ENCODE measurements at regions not wholly inside any gene's neighbourhood (a gene's known extent, or its start where the extent isn't known, plus 50 kb on each side); places are given as distances from the start of the nearest gene placed in this dataset.

GRCh38 chr7:155975490-155975889, 163.2 kb upstream of the SHH start:
- Histone ChIP-seq H3K9me3 (ENCODE audit: low read length) (no peaks in the 10 kb centered on the region), H3K27ac (ENCODE audit: extremely low read length, insufficient read depth, low read length) (no peak overlapping the region), H2AFZ (ENCODE audit: low read length) (no peak overlapping the region), H3K4me1 (ENCODE audit: insufficient read depth, low read length) (no peaks in the 10 kb centered on the region), H3K4me3 (replicated peaks in 1 of 3; ENCODE audit: insufficient read depth in 1 of 3, low read depth in 2 of 3, low read length in 3 of 3) (no peak overlapping the region), H3K4me2 (ENCODE audit: low read depth, low read length) (no peak overlapping the region), H3K27me3 (ENCODE audit: control insufficient read depth in 1 of 2, insufficient read depth in 2 of 2, low read length in 2 of 2) (peaks cover 14 to 66% of the 10 kb centered on the region in 2 experiments), H3K9ac (ENCODE audit: insufficient read depth, low read depth, low read length) (no peak overlapping the region), H3K79me2 (ENCODE audit: insufficient read depth, low read length) (no peaks in the 10 kb centered on the region), H4K20me1 (ENCODE audit: insufficient read depth, low read length) (no peaks in the 10 kb centered on the region), H3K36me3 (replicated peaks in 1 of 2; ENCODE audit: control insufficient read depth in 1 of 2, insufficient read depth in 2 of 2, low read length in 2 of 2) (no peaks in the 10 kb centered on the region)
- DNase-seq (ENCODE audit: low spot score) (no peak), ATAC-seq (no peak), FAIRE-seq (no peak)
- POLR2A ChIA-PET, result no interaction called here
- in situ Hi-C loops (cut with HindIII; ENCODE audit: extremely low pct_ligation_motif_present, low pct_unique_long_range_greater_than_20kb) (no loop called here), intact Hi-C loops (cut with micrococcal nuclease; ENCODE audit: unreplicated experiment) (loop anchor here (10.0 kb wide), 1 partner anchor 61 kb away; no protein-coding TSS in a partner anchor)
- no peak for TF ChIP-seq ZNF816 (CRISPR knock-in tag; IDR thresholded peaks at IDR 0.05; ENCODE audit: borderline replicate concordance)
- TF ChIP-seq SRSF4 (IDR thresholded peaks at IDR 0.05; ENCODE audit: low read depth, low read length, poor library complexity, severe bottlenecking), result no peak
- TF ChIP-seq ETV5 (CRISPR knock-in tag; IDR thresholded peaks at IDR 0.05; ENCODE audit: borderline replicate concordance), result no peak
- CTCF ChIA-PET (ENCODE audit: low intra/inter-chr PET ratio, low total read pairs), result no interaction called here
- WGBS (ENCODE audit: low lambda C conversion rate), result 37% methylated on average over 7 of the region's 7 CpGs
- BruUV-seq (replicated peaks), result no TSS peak

- peaks cover 12 to 54% of the 10 kb centered on the region in 2 experiments; a peak in 4 of 5 replicates for H3K27me3 ChIP-seq (ENCODE audit: control insufficient read depth in 1 of 2, insufficient read depth in 2 of 2, low read length in 2 of 2)
- H3K9ac ChIP-seq (ENCODE audit: insufficient read depth, low read depth, low read length), result no peak overlapping the region
- no peaks in the 10 kb centered on the region for H3K9me3 ChIP-seq (ENCODE audit: low read length)
- no peaks in the 10 kb centered on the region for H3K4me1 ChIP-seq (ENCODE audit: insufficient read depth, low read length)
- no peak overlapping the region for H3K4me2 ChIP-seq (ENCODE audit: low read depth, low read length)
- BruUV-seq (replicated peaks), result no TSS peak
- DNase-seq (ENCODE audit: low spot score), result no peak
- H3K4me3 ChIP-seq (replicated peaks in 1 of 3; ENCODE audit: insufficient read depth in 1 of 3, low read depth in 2 of 3, low read length in 3 of 3), result no peak overlapping the region
- ATAC-seq, result no peak
- no peak overlapping the region for H2AFZ ChIP-seq (ENCODE audit: low read length)
- H3K27ac ChIP-seq (ENCODE audit: extremely low read length, insufficient read depth, low read length), result no peak overlapping the region
- H4K20me1 ChIP-seq (ENCODE audit: insufficient read depth, low read length), result no peaks in the 10 kb centered on the region
- POLR2A ChIA-PET, result no interaction called here
- no peaks in the 10 kb centered on the region for H3K36me3 ChIP-seq (replicated peaks in 1 of 2; ENCODE audit: control insufficient read depth in 1 of 2, insufficient read depth in 2 of 2, low read length in 2 of 2)
- no peaks in the 10 kb centered on the region for H3K79me2 ChIP-seq (ENCODE audit: insufficient read depth, low read length)
- in situ Hi-C loops (cut with HindIII; ENCODE audit: extremely low pct_ligation_motif_present, low pct_unique_long_range_greater_than_20kb) (no loop called here), intact Hi-C loops (cut with micrococcal nuclease; ENCODE audit: unreplicated experiment) (loop anchor here (10.0 kb wide), 1 partner anchor 60 kb away; no protein-coding TSS in a partner anchor)
- 24% methylated on average over 11 of the region's 11 CpGs for WGBS (ENCODE audit: low lambda C conversion rate)
- no peak for FAIRE-seq
- CTCF ChIA-PET (ENCODE audit: low intra/inter-chr PET ratio, low total read pairs), result no interaction called here
- TF ChIP-seq NR2F2 (IDR thresholded peaks at IDR 0.05; ENCODE audit: borderline replicate concordance, low read depth), result no peak
- no peak for TF ChIP-seq YEATS4 (CRISPR knock-in tag; IDR thresholded peaks at IDR 0.05; ENCODE audit: borderline replicate concordance)
- TF ChIP-seq CENPBD1 (CRISPR knock-in tag; IDR thresholded peaks at IDR 0.05; ENCODE audit: borderline replicate concordance, low read depth), result no peak
- TF ChIP-seq HOMEZ (CRISPR knock-in tag; IDR thresholded peaks at IDR 0.05; ENCODE audit: low read depth), result no peak
- no peak for TF ChIP-seq RBM39 (IDR thresholded peaks at IDR 0.05; ENCODE audit: low read depth, low read length, poor library complexity, severe bottlenecking)
- TF ChIP-seq U2AF2 (IDR thresholded peaks at IDR 0.05; ENCODE audit: low read depth, low read length), result no peak
- no peak for TF ChIP-seq ZFP82 (CRISPR knock-in tag; IDR thresholded peaks at IDR 0.05; ENCODE audit: borderline replicate concordance)
- no peak for TF ChIP-seq HNF1A (IDR thresholded peaks at IDR 0.05; ENCODE audit: low read depth)
- TF ChIP-seq HNF1A (CRISPR knock-in tag; IDR thresholded peaks at IDR 0.05; ENCODE audit: borderline replicate concordance), result no peak
These were observed 162.1 kb upstream of the SHH start for GRCh38 chr7:155974186-155974897.

All from HepG2 (cell line).